Endothelial cell (in vitro differentiated cells): ENCODE measurements at regions not wholly inside any gene's neighbourhood (a gene's known extent, or its start where the extent isn't known, plus 50 kb on each side); places are given as distances from the start of the nearest gene placed in this dataset.
"Not testable (repeated sequence)": the region's sequence is repeated elsewhere in the genome, so short reads cannot be mapped to it uniquely, and the experiment has no call there.

Experiments
- DNase-seq: peaks from one replicate; pipeline ENCODE4 v3.0.0; 2021; ENCODE audit warnings: low spot score
- H3K27ac Mint-ChIP-seq: one replicate; pipeline ENCODE4 v1.8.0; 2021; ENCODE audit warnings: mixed read lengths, inconsistent platforms; ENCODE audit not compliant: unreplicated experiment
- H3K27me3 Mint-ChIP-seq: one replicate; pipeline ENCODE4 v1.8.0; 2021; ENCODE audit warnings: mild to moderate bottlenecking, moderate library complexity, mixed read lengths, inconsistent platforms; ENCODE audit not compliant: unreplicated experiment
- H3K36me3 Mint-ChIP-seq: one replicate; pipeline ENCODE4 v1.8.0; 2021; ENCODE audit warnings: mild to moderate bottlenecking, low read depth, mixed read lengths, inconsistent platforms; ENCODE audit not compliant: unreplicated experiment
- H3K4me1 Mint-ChIP-seq: one replicate; pipeline ENCODE4 v1.8.0; 2021; ENCODE audit warnings: mild to moderate bottlenecking, mixed read lengths, inconsistent platforms; ENCODE audit not compliant: unreplicated experiment
- H3K4me3 Mint-ChIP-seq: one replicate; pipeline ENCODE4 v1.8.0; 2021; ENCODE audit warnings: mild to moderate bottlenecking, mixed read lengths, inconsistent platforms; ENCODE audit not compliant: unreplicated experiment
- H3K9me3 Mint-ChIP-seq: one replicate; pipeline ENCODE4 v1.8.0; 2021; ENCODE audit warnings: mixed read lengths, inconsistent platforms; ENCODE audit not compliant: unreplicated experiment
- TF ChIP-seq, protein P1 (sequence below): fragments of 200-600 bp; sonication (generic); IDR thresholded peaks from one replicate; pipeline ENCODE4 v1.5.0; 2021; ENCODE audit warnings: antibody characterized with exemption; ENCODE audit not compliant: unreplicated experiment

DNA sequence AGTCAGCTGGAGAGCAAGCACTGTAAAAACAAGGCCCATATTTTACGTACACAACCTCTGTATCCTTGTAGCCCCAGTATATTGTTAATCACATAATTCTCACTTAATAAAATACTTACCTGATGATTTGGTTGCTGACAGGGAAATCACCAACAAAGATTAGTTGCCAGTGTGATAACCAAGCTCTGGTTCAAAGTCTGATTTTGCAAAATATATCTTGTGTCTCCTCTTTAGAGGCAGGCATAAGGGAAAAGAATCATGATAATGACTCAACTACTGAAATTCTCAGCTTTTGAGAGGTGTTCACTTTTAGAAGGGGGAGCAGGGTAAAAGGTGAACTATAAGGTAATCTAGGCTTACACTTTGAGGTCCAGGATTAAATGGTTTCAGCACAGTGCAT is 351.1 kb upstream of the CD180 start:
- DNase-seq: no peak
- no peaks in the 10 kb centered on the region for H3K9me3 Mint-ChIP-seq
- H3K36me3 Mint-ChIP-seq: no peaks in the 10 kb centered on the region
- no peaks in the 10 kb centered on the region for H3K27me3 Mint-ChIP-seq
- TF ChIP-seq, protein P1, sequence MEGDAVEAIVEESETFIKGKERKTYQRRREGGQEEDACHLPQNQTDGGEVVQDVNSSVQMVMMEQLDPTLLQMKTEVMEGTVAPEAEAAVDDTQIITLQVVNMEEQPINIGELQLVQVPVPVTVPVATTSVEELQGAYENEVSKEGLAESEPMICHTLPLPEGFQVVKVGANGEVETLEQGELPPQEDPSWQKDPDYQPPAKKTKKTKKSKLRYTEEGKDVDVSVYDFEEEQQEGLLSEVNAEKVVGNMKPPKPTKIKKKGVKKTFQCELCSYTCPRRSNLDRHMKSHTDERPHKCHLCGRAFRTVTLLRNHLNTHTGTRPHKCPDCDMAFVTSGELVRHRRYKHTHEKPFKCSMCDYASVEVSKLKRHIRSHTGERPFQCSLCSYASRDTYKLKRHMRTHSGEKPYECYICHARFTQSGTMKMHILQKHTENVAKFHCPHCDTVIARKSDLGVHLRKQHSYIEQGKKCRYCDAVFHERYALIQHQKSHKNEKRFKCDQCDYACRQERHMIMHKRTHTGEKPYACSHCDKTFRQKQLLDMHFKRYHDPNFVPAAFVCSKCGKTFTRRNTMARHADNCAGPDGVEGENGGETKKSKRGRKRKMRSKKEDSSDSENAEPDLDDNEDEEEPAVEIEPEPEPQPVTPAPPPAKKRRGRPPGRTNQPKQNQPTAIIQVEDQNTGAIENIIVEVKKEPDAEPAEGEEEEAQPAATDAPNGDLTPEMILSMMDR: no peak
- no peak overlapping the region for H3K27ac Mint-ChIP-seq
- no peaks in the 10 kb centered on the region for H3K4me1 Mint-ChIP-seq
- no peak overlapping the region for H3K4me3 Mint-ChIP-seq

DNA sequence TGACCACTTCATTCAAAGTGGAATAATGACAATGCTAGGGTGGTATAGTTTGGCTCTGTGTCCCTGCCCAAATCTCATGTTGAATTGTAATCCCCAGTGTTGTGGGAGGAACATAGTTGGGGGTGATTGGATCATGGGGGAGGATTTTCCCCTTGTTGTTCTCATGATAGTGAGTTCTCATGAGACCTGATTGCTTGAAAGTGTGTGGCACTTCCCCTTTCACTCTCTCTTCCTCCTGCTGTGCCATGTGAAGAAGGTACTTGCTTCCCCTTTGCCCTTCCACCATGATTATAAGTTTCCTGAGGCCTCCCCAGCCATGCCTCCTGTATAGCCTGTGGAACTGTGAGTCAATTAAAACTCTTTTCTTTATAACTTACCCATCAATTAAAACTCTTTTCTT is 348.3 kb upstream of the CD180 start:
- not testable (repeated sequence) for H3K27me3 Mint-ChIP-seq, H3K27ac Mint-ChIP-seq

DNA sequence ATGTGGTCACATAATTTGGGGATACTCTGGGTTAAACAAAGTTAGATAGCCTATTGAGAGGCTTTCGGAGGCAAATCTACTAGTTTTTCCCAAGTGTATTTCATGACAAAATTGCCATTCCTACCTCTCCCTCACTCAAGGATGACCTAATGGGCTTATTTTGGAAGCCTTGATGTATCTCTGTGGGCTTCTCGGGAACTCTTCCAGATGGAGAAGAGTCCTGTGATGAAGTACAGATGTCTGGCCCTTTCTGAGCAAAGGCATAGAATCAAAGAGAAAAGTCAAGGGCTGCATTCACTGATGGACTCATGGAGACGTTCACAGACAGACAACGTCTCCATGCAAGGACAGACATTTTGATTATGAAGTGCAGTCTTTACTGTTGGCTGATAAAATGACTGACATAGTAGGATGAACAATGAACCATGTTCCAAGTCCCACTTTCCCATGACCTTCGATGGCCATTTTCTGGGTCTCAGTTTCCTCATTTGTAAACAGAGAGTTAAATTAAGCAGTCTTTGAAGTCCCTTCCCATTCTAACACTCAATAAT is 347.2 kb upstream of the CD180 start:
- TF ChIP-seq, protein P1: no peak
- no peaks in the 10 kb centered on the region for H3K4me1 Mint-ChIP-seq
- no peaks in the 10 kb centered on the region for H3K9me3 Mint-ChIP-seq
- no peak overlapping the region for H3K4me3 Mint-ChIP-seq
- H3K27me3 Mint-ChIP-seq: no peaks in the 10 kb centered on the region
- no peak overlapping the region for H3K27ac Mint-ChIP-seq
- no peak for DNase-seq
- H3K36me3 Mint-ChIP-seq: no peaks in the 10 kb centered on the region

More for the DNA sequence above, 348.3 kb upstream of the CD180 start:
- H3K9me3 Mint-ChIP-seq, H3K36me3 Mint-ChIP-seq, H3K4me3 Mint-ChIP-seq, DNase-seq, H3K4me1 Mint-ChIP-seq: not testable (repeated sequence)

DNA sequence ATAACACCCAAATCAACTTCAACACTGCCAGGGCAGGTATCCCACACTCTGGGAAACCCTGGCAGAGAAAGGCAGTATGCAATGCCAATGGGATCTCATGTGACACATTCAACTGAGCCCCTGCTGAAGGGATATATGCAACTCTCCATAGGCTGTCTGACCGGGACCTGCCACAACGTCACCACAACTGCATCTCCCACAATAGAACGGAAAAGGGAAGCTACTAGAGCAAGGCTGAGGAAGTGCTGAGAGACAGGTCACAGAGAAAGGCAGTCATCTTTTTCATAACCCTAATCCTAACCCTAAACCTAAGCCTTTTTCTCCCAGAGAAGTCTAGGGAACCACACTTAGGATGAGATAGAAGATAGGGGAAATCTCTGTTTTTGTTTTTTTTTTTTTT is 345.9 kb upstream of the CD180 start:
- Mint-ChIP-seq H3K4me1 (no peaks in the 10 kb centered on the region), H3K27me3 (no peaks in the 10 kb centered on the region), H3K27ac (no peak overlapping the region), H3K36me3 (no peaks in the 10 kb centered on the region), H3K4me3 (no peak overlapping the region), H3K9me3 (no peaks in the 10 kb centered on the region)
- TF ChIP-seq, protein P1: no peak
- DNase-seq: no peak

DNA sequence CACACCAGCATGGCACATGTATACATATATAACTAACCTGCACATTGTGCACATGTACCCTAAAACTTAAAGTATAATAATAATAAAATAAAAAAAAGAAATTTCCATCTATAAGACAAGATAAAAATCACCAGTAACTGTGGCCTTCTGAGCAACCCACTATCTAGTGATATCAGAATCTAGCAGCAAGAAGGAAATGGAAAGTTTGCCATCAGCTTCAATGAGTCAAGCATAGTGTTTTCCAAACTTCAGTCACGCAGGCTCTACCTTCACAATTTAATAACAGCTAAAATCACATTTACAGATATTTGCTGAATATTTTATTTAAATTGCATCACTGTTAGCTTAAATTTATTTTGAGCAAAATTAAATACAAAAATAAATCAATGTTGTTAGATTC is 345.3 kb upstream of the CD180 start:
- DNase-seq: no peak
- no peaks in the 10 kb centered on the region for H3K9me3 Mint-ChIP-seq
- no peak overlapping the region for H3K4me3 Mint-ChIP-seq
- H3K4me1 Mint-ChIP-seq: no peaks in the 10 kb centered on the region
- H3K27ac Mint-ChIP-seq: no peak overlapping the region
- H3K27me3 Mint-ChIP-seq: no peaks in the 10 kb centered on the region
- TF ChIP-seq, protein P1: no peak
- H3K36me3 Mint-ChIP-seq: no peaks in the 10 kb centered on the region
